Right cardiac atrium (tissue), 5 donors: ENCODE measurements at regions not wholly inside any gene's neighbourhood (a gene's known extent, or its start where the extent isn't known, plus 50 kb on each side); places are given as distances from the start of the nearest gene placed in this dataset.

ENCODE experiments used
- ATAC-seq, 2 donors: fragments of 200-7000 bp; cut with Tn5 transposase; one replicate each; pipeline versions ENCODE4 v1.8.0 to v1.9.1; 2020; ENCODE audit warnings: moderate library complexity in 2 of 2, mild to moderate bottlenecking in 1 of 2
- DNase-seq, 3 donors: peaks; one replicate each; pipeline ENCODE4 v3.0.0-alpha.2; 2020
- H3K27ac ChIP-seq: one replicate; pipeline ENCODE4 v1.5.1; 2013; ENCODE audit warnings: mild to moderate bottlenecking, low read length, control low read depth, moderate library complexity
- H3K27me3 ChIP-seq: one replicate; pipeline ENCODE4 v1.6.1; 2013; ENCODE audit not compliant: control insufficient read depth, insufficient read depth
- H3K4me1 ChIP-seq: one replicate; pipeline ENCODE4 v1.6.1; 2013; ENCODE audit warnings: low read length; ENCODE audit not compliant: control insufficient read depth, insufficient read depth
- H3K4me3 ChIP-seq: one replicate; pipeline ENCODE4 v1.5.1; 2013; ENCODE audit warnings: low read length, control low read depth
- H3K9me3 ChIP-seq: one replicate; pipeline ENCODE4 v1.6.1; 2013; ENCODE audit warnings: low read length; ENCODE audit not compliant: control insufficient read depth
- WGBS: extraction: QIAGEN DNeasy Blood & Tissue Kit; methylation state at CpG from one replicate; pipeline ENCODE4 v1.1.7; 2013; 5-methylcytosine and 5-hydroxymethylcytosine counted together
- intact Hi-C, 4 donors: fragments of 100-400 bp; cut with DNase I; formaldehyde crosslinking; loops; one replicate each; pipeline versions ENCODE4 v1.11.0 to v1.14.0; 2022 to 2023
- donor health status: healthy with polysubstance abuse.
- donor health status: DM: no; HTN: yes; CAD: no.
- donor health status: DM: no; HTN: no; CAD: no.
- donor health status: DM: no; HTN: yes; CAD: no; lungs with severe emphysema.
- donor health status: DM: yes; HTN: yes; CAD: no.

DNA sequence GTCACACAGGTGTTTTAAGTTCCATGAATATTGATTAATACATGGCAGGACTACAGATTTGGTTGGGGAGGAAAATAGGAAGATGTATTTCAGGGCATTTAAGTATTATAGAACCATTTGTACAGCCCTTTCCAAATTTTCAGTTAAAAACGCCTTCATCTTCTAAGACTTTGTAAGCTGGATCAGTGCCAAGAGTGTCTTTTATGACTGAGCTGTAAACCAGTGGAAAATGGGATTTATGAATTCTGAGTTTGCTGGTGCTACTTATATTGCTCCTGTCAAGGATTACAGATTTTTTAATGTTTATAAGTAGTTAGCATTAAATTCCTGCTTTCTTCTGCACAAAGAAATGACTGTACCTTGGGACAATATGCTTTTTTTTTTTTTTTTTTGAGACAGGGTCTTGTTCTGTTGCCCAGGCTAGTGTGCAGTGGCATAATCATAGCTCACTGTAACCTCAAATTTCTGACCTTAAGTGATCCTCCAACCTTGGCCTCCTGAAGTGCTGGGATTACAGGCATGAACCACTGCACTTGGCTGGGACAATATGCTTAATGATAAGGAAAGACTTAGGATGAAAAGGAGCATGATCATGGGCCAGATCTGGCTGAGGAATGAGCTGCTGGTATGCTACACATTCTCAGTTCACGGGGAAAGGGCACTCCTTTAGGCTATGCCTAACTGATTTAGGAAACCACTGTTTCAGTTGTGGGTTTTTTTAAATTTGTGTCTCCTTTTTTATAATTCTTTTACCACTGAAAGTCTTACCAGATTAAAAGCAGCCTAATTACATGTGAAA, 113.6 kb upstream of the MTNR1B start:
- DNase-seq (no peak), ATAC-seq (no peak)
- H3K27me3 ChIP-seq = no peaks in the 10 kb centered on the region
- H3K4me1 ChIP-seq = no peaks in the 10 kb centered on the region
- H3K9me3 ChIP-seq = no peaks in the 10 kb centered on the region
- H3K4me3 ChIP-seq = no peak overlapping the region
- H3K27ac ChIP-seq = no peak overlapping the region
- intact Hi-C loops = no loop called here
- WGBS = 58% methylated on average over 2 of the region's 2 CpGs

DNA sequence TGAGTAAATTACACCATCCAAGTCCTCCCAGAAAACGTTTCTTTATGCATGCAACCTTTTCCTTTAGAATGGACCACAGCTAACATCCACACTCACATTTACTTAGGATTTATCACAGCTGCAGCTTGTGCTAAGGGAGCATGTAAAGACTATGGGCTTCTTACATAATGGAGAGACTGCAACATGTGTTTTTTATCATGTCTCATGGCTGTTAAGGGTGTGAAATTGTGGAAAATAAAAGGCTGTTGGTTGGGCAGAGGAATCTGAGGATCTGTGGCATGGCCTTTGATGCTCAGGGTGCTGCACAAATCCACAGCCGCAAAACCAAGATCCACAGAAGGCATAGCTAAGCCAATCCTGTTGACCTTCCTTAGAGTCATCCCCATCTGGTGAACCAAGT, 112.0 kb upstream of the MTNR1B start:
- ATAC-seq = no peak
- Histone ChIP-seq H3K27me3 (no peaks in the 10 kb centered on the region), H3K4me3 (no peak overlapping the region), H3K27ac (no peak overlapping the region), H3K9me3 (no peaks in the 10 kb centered on the region), H3K4me1 (no peaks in the 10 kb centered on the region)
- 74% methylated on average over 2 of the region's 2 CpGs for WGBS
- intact Hi-C loops = no loop called here
- DNase-seq = no peak

DNA sequence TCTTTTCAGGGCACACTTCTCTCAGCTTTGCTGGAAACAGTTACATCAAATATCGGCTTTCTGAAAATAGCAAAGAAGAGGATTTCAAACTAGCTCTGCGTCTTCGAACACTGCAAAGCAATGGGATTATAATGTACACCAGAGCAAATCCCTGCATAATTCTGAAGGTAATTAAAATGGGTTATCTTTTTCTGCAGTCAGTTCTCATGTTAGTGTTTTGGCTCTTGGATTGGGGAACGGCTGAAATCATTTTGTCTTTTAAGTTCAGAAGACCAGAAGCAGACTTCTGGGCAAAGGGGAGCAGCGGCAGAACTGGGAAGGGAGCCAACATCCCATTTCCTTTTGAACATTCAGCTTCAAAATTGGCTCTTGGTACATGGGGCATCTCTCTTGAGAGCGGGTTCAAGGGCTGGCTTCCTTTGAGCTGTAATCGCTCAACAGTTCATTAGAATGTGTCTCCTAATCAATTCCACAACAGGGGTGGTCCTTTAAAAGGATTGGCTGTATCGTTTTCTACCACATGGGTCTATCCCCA, 110.2 kb upstream of the MTNR1B start:
- intact Hi-C loops = no loop called here
- ATAC-seq (peak in 1 of 2 donors; percentile 26), DNase-seq (peak in 1 of 3 donors; percentile 38)
- 36% methylated on average over 8 of the region's 8 CpGs for WGBS
- no peaks in the 10 kb centered on the region for H3K9me3 ChIP-seq
- H3K27me3 ChIP-seq = no peaks in the 10 kb centered on the region
- no peaks in the 10 kb centered on the region for H3K4me1 ChIP-seq
- no peak overlapping the region for H3K4me3 ChIP-seq
- no peak overlapping the region for H3K27ac ChIP-seq

DNA sequence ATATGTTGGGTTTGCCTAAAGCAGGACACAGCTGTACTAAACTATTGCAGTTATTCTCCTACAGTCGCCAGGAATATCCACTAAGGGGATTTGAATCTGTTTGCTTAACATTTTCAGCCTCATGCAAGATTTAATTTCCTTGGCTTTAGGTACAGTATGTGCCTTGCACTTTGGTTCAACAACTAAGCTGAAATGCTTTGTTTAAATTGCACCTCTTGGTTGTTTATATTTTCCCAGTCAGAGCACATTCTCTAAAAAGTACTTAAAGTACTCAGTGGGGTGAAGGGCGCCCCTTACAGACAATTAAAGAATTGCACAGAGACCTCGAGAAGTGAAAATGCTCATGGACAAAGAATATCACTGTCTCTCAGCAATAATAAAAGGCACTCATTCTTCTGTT, 107.8 kb upstream of the MTNR1B start:
- no peak overlapping the region for H3K27ac ChIP-seq
- no peak for DNase-seq
- intact Hi-C loops = no loop called here
- H3K27me3 ChIP-seq = no peaks in the 10 kb centered on the region
- H3K4me1 ChIP-seq = no peaks in the 10 kb centered on the region
- H3K4me3 ChIP-seq = no peak overlapping the region
- H3K9me3 ChIP-seq = no peaks in the 10 kb centered on the region
- ATAC-seq = no peak
- 67% methylated on average over 3 of the region's 3 CpGs for WGBS

DNA sequence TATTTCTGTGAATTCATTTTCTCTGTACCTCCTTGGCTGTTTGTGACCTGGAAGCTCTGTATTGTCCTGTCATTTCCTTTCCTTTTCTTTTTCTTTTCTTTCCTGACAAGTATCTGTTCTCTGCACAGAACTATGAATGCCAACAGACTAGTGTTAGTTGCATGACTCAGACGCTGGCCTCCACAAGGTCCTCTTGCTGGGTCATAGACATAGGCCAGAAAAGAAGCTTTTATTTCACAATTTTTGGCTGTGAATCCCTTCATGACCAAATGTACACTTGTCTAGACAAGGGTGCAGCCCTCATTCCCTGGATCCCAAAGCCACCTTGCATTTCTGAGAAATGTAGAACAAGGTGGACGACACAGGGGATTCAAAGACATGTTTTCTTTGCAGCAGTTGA, 104.1 kb upstream of the MTNR1B start:
- Histone ChIP-seq H3K4me3 (no peak overlapping the region), H3K4me1 (no peaks in the 10 kb centered on the region), H3K27ac (no peak overlapping the region), H3K27me3 (no peaks in the 10 kb centered on the region), H3K9me3 (no peaks in the 10 kb centered on the region)
- WGBS = 61% methylated on average over 2 of the region's 2 CpGs
- intact Hi-C loops = no loop called here
- ATAC-seq (peak; percentile 79 to 81), DNase-seq (peak in 2 of 3 donors; percentile 63 to 78)

DNA sequence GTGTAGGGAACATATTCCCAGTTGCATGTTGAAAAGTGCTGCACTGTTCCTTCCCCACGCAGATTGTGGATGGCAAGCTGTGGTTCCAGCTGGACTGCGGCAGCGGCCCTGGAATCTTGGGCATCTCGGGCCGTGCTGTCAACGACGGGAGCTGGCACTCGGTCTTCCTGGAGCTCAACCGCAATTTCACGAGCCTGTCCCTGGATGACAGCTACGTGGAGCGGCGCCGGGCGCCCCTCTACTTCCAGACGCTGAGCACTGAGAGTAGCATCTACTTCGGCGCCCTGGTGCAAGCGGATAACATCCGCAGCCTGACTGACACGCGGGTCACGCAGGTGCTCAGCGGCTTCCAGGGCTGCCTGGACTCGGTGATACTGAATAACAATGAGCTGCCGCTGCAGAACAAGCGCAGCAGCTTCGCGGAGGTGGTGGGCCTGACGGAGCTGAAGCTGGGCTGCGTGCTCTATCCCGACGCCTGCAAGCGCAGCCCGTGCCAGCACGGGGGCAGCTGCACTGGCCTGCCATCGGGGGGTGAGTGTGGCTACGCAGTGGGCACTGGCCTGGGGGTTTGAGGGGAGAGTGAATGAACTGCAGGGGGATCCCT, 102.7 kb upstream of the MTNR1B start:
- DNase-seq (peak; percentile 32 to 80 (median 78)), ATAC-seq (peak; percentile 83 to 84)
- no peaks in the 10 kb centered on the region for H3K27me3 ChIP-seq
- H3K27ac ChIP-seq = no peak overlapping the region
- no peak overlapping the region for H3K4me3 ChIP-seq
- H3K4me1 ChIP-seq = no peaks in the 10 kb centered on the region
- WGBS = 72% methylated on average over 38 of the region's 38 CpGs
- intact Hi-C loops = no loop called here
- no peaks in the 10 kb centered on the region for H3K9me3 ChIP-seq

DNA sequence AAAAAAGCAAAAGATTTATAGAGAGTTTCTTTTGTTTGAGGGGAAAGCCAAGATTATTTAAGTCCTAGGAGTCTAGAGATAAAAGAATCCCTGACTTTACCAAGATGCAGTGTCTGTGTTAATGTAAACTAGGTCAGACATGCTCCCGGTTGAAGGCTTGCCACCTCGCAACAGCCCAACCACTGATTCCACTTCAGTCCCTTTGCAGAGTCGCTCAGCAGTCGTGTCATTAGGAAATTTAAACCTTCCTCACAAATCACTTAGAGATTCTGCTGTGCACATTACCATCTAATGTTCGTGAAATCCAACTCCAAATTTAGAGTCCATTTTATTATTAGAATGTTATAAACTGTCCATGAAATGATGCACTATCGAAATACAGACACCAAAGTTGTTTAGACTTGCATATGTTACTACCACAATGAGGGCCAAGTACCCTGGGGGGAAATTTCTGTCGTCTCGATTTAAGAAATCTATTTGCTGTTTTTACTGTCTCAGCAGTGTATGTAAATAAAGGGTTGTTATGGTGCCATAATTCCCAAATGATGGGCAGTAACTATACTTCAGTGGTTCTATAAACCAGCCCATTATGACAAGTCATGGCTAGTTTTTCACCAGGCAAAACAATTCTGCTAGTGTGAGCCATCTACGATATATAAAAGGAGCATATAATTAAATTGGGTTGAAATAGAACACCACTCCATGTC, 101.4 kb upstream of the MTNR1B start:
- 78% methylated on average over 9 of the region's 9 CpGs for WGBS

DNA sequence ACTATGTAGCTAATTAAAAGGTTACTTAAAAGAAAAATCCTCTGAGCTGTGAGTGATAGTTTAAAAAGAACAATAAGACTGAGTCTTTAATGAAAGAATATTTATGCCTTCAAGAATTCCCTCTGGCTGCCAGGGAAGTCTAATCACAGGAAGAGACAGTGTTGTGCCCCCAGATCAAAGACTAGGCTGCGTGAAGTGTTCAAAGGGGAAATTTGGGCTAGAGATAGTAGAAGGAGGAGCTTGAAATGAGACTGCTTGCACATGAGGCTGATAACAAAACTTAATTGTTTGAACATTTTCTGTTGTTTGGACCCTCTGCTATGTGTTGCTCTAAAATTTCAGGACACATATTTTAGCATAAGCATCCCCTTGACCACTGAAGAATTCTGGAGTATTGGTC, 99.7 kb upstream of the MTNR1B start:
- Histone ChIP-seq H3K27ac (no peak overlapping the region), H3K4me3 (no peak overlapping the region), H3K4me1 (no peaks in the 10 kb centered on the region), H3K27me3 (no peaks in the 10 kb centered on the region), H3K9me3 (no peaks in the 10 kb centered on the region)
- WGBS = 49% methylated on average over 1 of the region's 1 CpG
- no peak for DNase-seq
- intact Hi-C loops = no loop called here
- no peak for ATAC-seq

More for the DNA sequence above, 101.4 kb upstream of the MTNR1B start:
- Histone ChIP-seq H3K27me3 (no peaks in the 10 kb centered on the region), H3K9me3 (no peaks in the 10 kb centered on the region), H3K27ac (no peak overlapping the region), H3K4me3 (no peak overlapping the region), H3K4me1 (no peaks in the 10 kb centered on the region)
- intact Hi-C loops = no loop called here
- ATAC-seq = no peak
- no peak for DNase-seq

DNA sequence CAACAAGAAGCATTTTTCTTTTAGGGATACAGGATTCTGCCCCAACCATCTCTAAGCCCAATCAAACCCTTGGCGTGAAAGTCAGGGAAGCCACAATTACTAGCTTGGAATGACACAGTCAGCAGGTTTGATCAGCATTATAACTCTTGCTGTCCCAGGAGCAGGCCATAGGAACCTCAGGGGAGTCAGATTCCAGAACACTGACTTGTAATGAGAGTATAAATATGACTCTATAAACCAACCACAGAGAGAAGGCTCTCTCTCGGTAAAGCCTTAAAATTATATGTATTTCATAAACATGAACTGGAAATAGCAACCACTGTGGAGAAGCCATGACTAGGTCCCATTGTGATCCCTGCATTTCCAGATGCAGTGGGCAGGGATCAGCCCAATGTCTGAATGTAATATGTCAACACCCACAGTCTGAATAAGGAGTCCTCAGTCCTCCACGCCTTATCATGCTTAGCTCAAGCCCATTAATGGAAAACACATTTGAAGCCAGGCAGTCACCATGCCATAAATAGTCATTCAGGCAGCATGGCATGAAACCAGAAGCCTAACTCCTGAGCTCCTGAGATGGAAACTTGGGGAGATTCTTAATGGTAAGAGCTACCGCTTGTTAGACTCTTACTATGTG, 99.1 kb upstream of the MTNR1B start:
- peak in 1 of 2 donors; percentile 59 for ATAC-seq
- 75% methylated on average over 4 of the region's 4 CpGs for WGBS
- Histone ChIP-seq H3K27ac (no peak overlapping the region), H3K9me3 (no peaks in the 10 kb centered on the region), H3K4me1 (no peaks in the 10 kb centered on the region), H3K4me3 (no peak overlapping the region), H3K27me3 (no peaks in the 10 kb centered on the region)
- no peak for DNase-seq
- intact Hi-C loops = no loop called here

DNA sequence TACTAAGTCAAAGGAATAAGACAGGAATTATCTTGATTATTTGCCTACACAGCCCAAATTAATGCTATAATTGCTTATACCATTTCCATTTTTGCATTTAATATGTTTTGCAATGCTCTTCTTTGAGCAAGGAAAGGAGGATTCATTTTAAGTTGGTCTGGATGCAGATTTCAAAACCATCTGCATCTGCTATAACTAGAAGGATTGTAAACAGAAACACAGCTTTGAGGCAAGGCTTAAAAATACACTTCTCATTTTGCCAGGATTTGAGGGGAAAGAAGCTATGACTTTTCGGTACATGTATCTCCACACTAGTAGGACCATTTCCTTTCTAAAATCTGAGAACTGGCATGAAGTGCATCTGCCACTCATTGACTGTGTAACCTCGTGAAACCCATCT, 95.9 kb upstream of the MTNR1B start:
- H3K4me1 ChIP-seq = no peaks in the 10 kb centered on the region
- no peaks in the 10 kb centered on the region for H3K27me3 ChIP-seq
- no peak overlapping the region for H3K27ac ChIP-seq
- H3K4me3 ChIP-seq = no peak overlapping the region
- no peak for ATAC-seq
- DNase-seq = no peak
- 79% methylated on average over 2 of the region's 2 CpGs for WGBS
- H3K9me3 ChIP-seq = no peaks in the 10 kb centered on the region
- intact Hi-C loops = no loop called here

DNA sequence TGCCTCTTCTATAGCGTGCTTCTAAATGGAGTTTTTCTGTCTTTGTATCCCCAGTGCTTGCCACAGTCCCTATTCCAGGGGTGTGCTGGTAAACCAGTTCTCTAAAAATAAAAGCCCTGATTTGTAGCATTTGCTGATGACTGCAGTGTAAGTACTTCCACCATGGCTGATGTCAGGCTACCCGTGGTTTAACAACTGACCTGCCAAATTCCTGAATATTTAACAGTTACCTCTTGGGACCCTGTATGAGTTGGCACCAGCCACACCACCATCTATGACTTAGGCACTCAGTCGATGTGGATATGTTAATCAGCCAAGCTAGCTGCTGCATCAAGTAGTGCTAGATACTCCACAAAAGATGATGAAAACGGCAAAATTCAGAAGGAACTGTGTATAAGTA, 94.0 kb upstream of the MTNR1B start:
- H3K4me1 ChIP-seq = no peaks in the 10 kb centered on the region
- WGBS = 88% methylated on average over 4 of the region's 4 CpGs
- H3K27me3 ChIP-seq = no peaks in the 10 kb centered on the region
- no peaks in the 10 kb centered on the region for H3K9me3 ChIP-seq
- intact Hi-C loops = no loop called here
- ATAC-seq = no peak
- no peak overlapping the region for H3K4me3 ChIP-seq
- DNase-seq = no peak
- H3K27ac ChIP-seq = no peak overlapping the region
